H1 (cell line): ENCODE measurements at regions not wholly inside any gene's neighbourhood (a gene's known extent, or its start where the extent isn't known, plus 50 kb on each side); places are given as distances from the start of the nearest gene placed in this dataset.

Experiments
- CTCF ChIA-PET: fragments of 300-600 bp; sonication (Branson Sonifier 250); formaldehyde crosslinking; loops from one replicate; lab custom pipeline; 2021; ENCODE audit not compliant: partially characterized antibody; lab: Charles Lee
- POLR2A ChIA-PET: fragments of 300-600 bp; sonication (Branson Sonifier 250); formaldehyde crosslinking; loops from one replicate; lab custom pipeline; 2021; ENCODE audit warnings: inconsistent platforms; ENCODE audit not compliant: partially characterized antibody; lab: Charles Lee
- DNase-seq, 2 experiments: peaks; one replicate each; pipeline versions ENCODE4 v3.0.0 to v3.0.0-alpha.2; 2010 to 2022; ENCODE audit warnings: low spot score in 2 of 2, low read depth in 1 of 2, mixed read lengths in 1 of 2
- FAIRE-seq: peaks from 2 replicates; lab custom pipeline; 2011; peaks lifted over from hg19 to GRCh38; lab: Jason Lieb, UNC
- H2AFZ ChIP-seq: 2 replicates; pipeline ENCODE4 v1.8.1; 2012; ENCODE audit warnings: low read length, inconsistent platforms
- H2AK5ac ChIP-seq: 2 replicates; pipeline ENCODE4 v1.6.1; 2013; ENCODE audit warnings: low read depth, low read length
- H2BK120ac ChIP-seq: replicated peaks from 2 replicates; pipeline ENCODE3; 2013; ENCODE audit warnings: low read depth, low read length, inconsistent platforms
- H2BK12ac ChIP-seq: 2 replicates; pipeline ENCODE4 v1.6.1; 2013; ENCODE audit warnings: low read depth, low read length
- H2BK15ac ChIP-seq: 2 replicates; pipeline ENCODE4 v1.6.1; 2013; ENCODE audit warnings: low read length
- H2BK20ac ChIP-seq: 2 replicates; pipeline ENCODE4 v1.6.1; 2013; ENCODE audit warnings: low read length
- H2BK5ac ChIP-seq: 2 replicates; pipeline ENCODE4 v1.6.1; 2013; ENCODE audit warnings: low read depth, low read length
- H3K14ac ChIP-seq: 2 replicates; pipeline ENCODE4 v1.6.1; 2013; ENCODE audit warnings: inconsistent platforms; ENCODE audit not compliant: insufficient read length
- H3K18ac ChIP-seq: 2 replicates; pipeline ENCODE4 v1.6.1; 2013; ENCODE audit warnings: low read length; ENCODE audit errors: extremely low read depth
- H3K23ac ChIP-seq: 2 replicates; pipeline ENCODE4 v1.6.1; 2013; ENCODE audit warnings: inconsistent platforms; ENCODE audit not compliant: insufficient read length
- H3K23me2 ChIP-seq: 2 replicates; pipeline ENCODE4 v1.6.1; 2013; ENCODE audit warnings: low read depth, low read length
- H3K27ac ChIP-seq: 2 replicates; pipeline ENCODE4 v1.6.1; 2011; ENCODE audit warnings: low read depth, low read length, inconsistent platforms
- H3K27me3 ChIP-seq, 4 experiments: replicated peaks in 1 of 4; 1 replicate in 1 of 4; 2 replicates in 3 of 4; pipeline versions ENCODE4 v1.6.1 to v1.8.1; 2011 to 2013; ENCODE audit warnings: low read length in 3 of 4, mild to moderate bottlenecking in 3 of 4, inconsistent platforms in 2 of 4, mixed read lengths in 2 of 4, moderate library complexity in 1 of 4; ENCODE audit not compliant: control insufficient read depth in 3 of 4, insufficient read depth in 3 of 4; ENCODE audit errors: extremely low read depth in 1 of 4
- H3K36me3 ChIP-seq, 4 experiments: 2 replicates each; pipeline versions ENCODE4 v1.6.1 to v1.8.1; 2011 to 2013; ENCODE audit warnings: mild to moderate bottlenecking in 4 of 4, low read length in 3 of 4, moderate library complexity in 2 of 4, control low read depth in 1 of 4, inconsistent platforms in 1 of 4; ENCODE audit not compliant: insufficient read depth in 4 of 4, control insufficient read depth in 2 of 4
- H3K4ac ChIP-seq: replicated peaks from 2 replicates; pipeline ENCODE3; 2013; ENCODE audit warnings: low read length, low read depth, mixed read lengths, inconsistent platforms; ENCODE audit not compliant: insufficient read length
- H3K4me1 ChIP-seq, 4 experiments: replicated peaks in 1 of 4; 1 replicate in 1 of 4; 2 replicates in 3 of 4; pipeline versions ENCODE4 v1.6.1 to v1.8.1; 2011 to 2013; ENCODE audit warnings: low read length in 3 of 4, inconsistent platforms in 2 of 4, mixed read lengths in 1 of 4; ENCODE audit not compliant: insufficient read depth in 4 of 4, control insufficient read depth in 3 of 4
- H3K4me2 ChIP-seq, 2 experiments: 2 replicates each; pipeline versions ENCODE4 v1.6.1 to v1.8.1; 2011 to 2013; ENCODE audit warnings: low read depth in 2 of 2, low read length in 2 of 2, control low read depth in 1 of 2, inconsistent platforms in 1 of 2, mild to moderate bottlenecking in 1 of 2; ENCODE audit not compliant: insufficient read depth in 1 of 2
- H3K4me3 ChIP-seq, 4 experiments: fragments of 200-600, 300-600 bp in 1 of 4; sonication (generic), shearing (Covaris generic), sonication (Bioruptor Twin) in 1 of 4; 2 replicates each; pipeline versions ENCODE4 v1.5.1 to v1.8.1; 2011 to 2016; ENCODE audit warnings: low read length in 4 of 4, low read depth in 3 of 4, control low read depth in 2 of 4, inconsistent platforms in 2 of 4, mild to moderate bottlenecking in 2 of 4, mixed read lengths in 1 of 4, moderate library complexity in 1 of 4; ENCODE audit not compliant: insufficient read depth in 2 of 4; ENCODE audit errors: extremely low read depth in 1 of 4
- H3K56ac ChIP-seq: replicated peaks from 2 replicates; pipeline ENCODE3; 2013; ENCODE audit warnings: low read depth, mild to moderate bottlenecking, mixed read lengths, low read length, inconsistent platforms; ENCODE audit not compliant: insufficient read length
- H3K79me1 ChIP-seq: 2 replicates; pipeline ENCODE4 v1.6.1; 2013; ENCODE audit warnings: low read depth, low read length, control low read depth
- H3K79me2 ChIP-seq, 2 experiments: 2 replicates each; pipeline versions ENCODE4 v1.6.1 to v1.8.1; 2012 to 2013; ENCODE audit warnings: low read length in 2 of 2, mild to moderate bottlenecking in 2 of 2, inconsistent platforms in 1 of 2; ENCODE audit not compliant: insufficient read depth in 2 of 2, control insufficient read depth in 1 of 2
- H3K9ac ChIP-seq, 4 experiments: replicated peaks in 1 of 4; 1 replicate in 1 of 4; 2 replicates in 3 of 4; pipeline versions ENCODE4 v1.6.1 to v1.8.1; 2011 to 2013; ENCODE audit warnings: low read depth in 3 of 4, low read length in 3 of 4, control low read depth in 2 of 4, mild to moderate bottlenecking in 2 of 4, moderate library complexity in 2 of 4, inconsistent platforms in 1 of 4; ENCODE audit errors: extremely low read depth in 1 of 4
- H3K9me3 ChIP-seq, 2 experiments: 2 replicates each; pipeline versions ENCODE4 v1.6.1 to v1.8.1; 2012 to 2013; ENCODE audit warnings: mild to moderate bottlenecking in 2 of 2, moderate library complexity in 2 of 2, control low read depth in 1 of 2, inconsistent platforms in 1 of 2, low read depth in 1 of 2, low read length in 1 of 2, mixed read lengths in 1 of 2; ENCODE audit not compliant: insufficient read depth in 2 of 2
- H4K20me1 ChIP-seq, 2 experiments: replicated peaks in 1 of 2; 2 replicates each; pipeline versions ENCODE3 to v1.8.1; 2011 to 2013; ENCODE audit warnings: inconsistent platforms in 2 of 2, low read length in 2 of 2, mild to moderate bottlenecking in 1 of 2; ENCODE audit not compliant: insufficient read depth in 2 of 2, control insufficient read depth in 1 of 2
- H4K5ac ChIP-seq: 2 replicates; pipeline ENCODE4 v1.6.1; 2013; ENCODE audit warnings: low read length, low read depth, mixed read lengths, inconsistent platforms; ENCODE audit not compliant: insufficient read length
- H4K8ac ChIP-seq: 2 replicates; pipeline ENCODE4 v1.8.0; 2013; ENCODE audit warnings: mild to moderate bottlenecking, moderate library complexity, low read length, inconsistent platforms; ENCODE audit not compliant: insufficient read depth; ENCODE audit errors: extremely low read depth
- H4K91ac ChIP-seq: replicated peaks from 2 replicates; pipeline ENCODE3; 2013; ENCODE audit warnings: low read length, mixed read lengths, inconsistent platforms; ENCODE audit not compliant: insufficient read length
- GTF2F1 ChIP-seq: IDR thresholded peaks from 2 replicates; pipeline ENCODE4 v1.6.1; 2012; ENCODE audit warnings: low read depth, low read length, improper control_type of control experiment, borderline replicate concordance
- POLR2AphosphoS5 ChIP-seq: IDR thresholded peaks from 2 replicates; pipeline ENCODE4 v1.6.1; 2011; ENCODE audit warnings: low read depth, low read length
- SP4 ChIP-seq: IDR thresholded peaks from 2 replicates; pipeline ENCODE4 v1.6.1; 2012; ENCODE audit warnings: low read length, inconsistent platforms
- SRF ChIP-seq: IDR thresholded peaks from 2 replicates; pipeline ENCODE4 v1.6.1; 2011; ENCODE audit warnings: mild to moderate bottlenecking, low read depth, low read length, moderate library complexity
- WGBS, 2 experiments: shearing (Covaris generic) in 1 of 2; methylation state at CpG; one replicate each; pipeline versions ENCODE4 v1.1.6 to v1.1.7; 2013 to 2015; ENCODE audit warnings: low lambda C conversion rate in 2 of 2, mixed read lengths in 2 of 2, inconsistent platforms in 1 of 2, low coverage in 1 of 2, missing lambda C conversion rate in 1 of 2; ENCODE audit not compliant: insufficient replicate concordance in 2 of 2, insufficient coverage in 1 of 2, insufficient read length in 1 of 2; ENCODE audit errors: extremely low coverage in 1 of 2, missing lambda C conversion rate in 1 of 2; 5-methylcytosine and 5-hydroxymethylcytosine counted together

DNA sequence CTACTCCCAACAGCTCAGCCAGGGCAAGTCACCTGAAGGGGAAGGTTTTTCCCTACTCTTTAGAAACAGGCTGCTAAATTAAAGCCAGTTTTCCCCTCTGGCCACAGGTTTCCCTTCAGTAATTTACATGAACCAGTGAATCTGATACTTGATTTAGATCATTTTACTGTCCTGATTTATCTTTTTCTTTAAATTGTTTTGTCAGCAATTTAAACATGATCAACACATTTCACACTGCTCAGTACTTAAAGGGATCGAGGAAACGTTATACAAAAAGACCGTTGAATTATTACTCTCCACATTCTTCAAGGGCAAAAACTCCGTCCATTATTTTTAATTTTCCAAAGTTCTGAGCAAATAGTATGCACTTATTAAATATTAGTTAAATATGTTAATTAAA lies 1165.7 kb upstream of the GYPC start:
- POLR2A ChIA-PET: no interaction called here
- no peaks in the 10 kb centered on the region for H3K79me2 ChIP-seq
- no peak overlapping the region for H2BK5ac ChIP-seq
- H3K14ac ChIP-seq: no peak overlapping the region
- H3K4ac ChIP-seq: no peak overlapping the region
- no peak overlapping the region for H3K4me2 ChIP-seq
- H3K18ac ChIP-seq: no peak overlapping the region
- no peaks in the 10 kb centered on the region for H3K36me3 ChIP-seq
- no peaks in the 10 kb centered on the region for H3K23me2 ChIP-seq
- no peak for FAIRE-seq
- no peak overlapping the region for H2BK20ac ChIP-seq
- H2AK5ac ChIP-seq: no peak overlapping the region
- DNase-seq: no peak
- no peak overlapping the region for H2BK15ac ChIP-seq
- H4K91ac ChIP-seq: no peak overlapping the region
- no peak overlapping the region for H3K4me3 ChIP-seq
- H4K20me1 ChIP-seq: no peaks in the 10 kb centered on the region
- no peaks in the 10 kb centered on the region for H3K4me1 ChIP-seq
- TF ChIP-seq POLR2AphosphoS5: no peak
- TF ChIP-seq SP4: no peak
- no peak for TF ChIP-seq SRF
- no peak for TF ChIP-seq GTF2F1
- no peak overlapping the region for H2BK12ac ChIP-seq
- CTCF ChIA-PET: no interaction called here
- H3K27ac ChIP-seq: no peak overlapping the region
- H2AFZ ChIP-seq: no peak overlapping the region
- 97% methylated on average over 4 of the region's 4 CpGs; no CpG with 5 or more reads in 1 of the 2 experiments for WGBS, 2 experiments
- no peak overlapping the region for H3K9ac ChIP-seq
- no peaks in the 10 kb centered on the region for H3K27me3 ChIP-seq
- H3K56ac ChIP-seq: no peak overlapping the region
- no peak overlapping the region for H2BK120ac ChIP-seq
- H3K9me3 ChIP-seq: no peaks in the 10 kb centered on the region
- H3K23ac ChIP-seq: no peak overlapping the region
- no peaks in the 10 kb centered on the region for H3K79me1 ChIP-seq
- H4K8ac ChIP-seq: no peak overlapping the region
- no peak overlapping the region for H4K5ac ChIP-seq
